ENCODE measurements at regions not wholly inside any gene's neighbourhood (a gene's known extent, or its start where the extent isn't known, plus 50 kb on each side); places are given as distances from the start of the nearest gene placed in this dataset.

DNA sequence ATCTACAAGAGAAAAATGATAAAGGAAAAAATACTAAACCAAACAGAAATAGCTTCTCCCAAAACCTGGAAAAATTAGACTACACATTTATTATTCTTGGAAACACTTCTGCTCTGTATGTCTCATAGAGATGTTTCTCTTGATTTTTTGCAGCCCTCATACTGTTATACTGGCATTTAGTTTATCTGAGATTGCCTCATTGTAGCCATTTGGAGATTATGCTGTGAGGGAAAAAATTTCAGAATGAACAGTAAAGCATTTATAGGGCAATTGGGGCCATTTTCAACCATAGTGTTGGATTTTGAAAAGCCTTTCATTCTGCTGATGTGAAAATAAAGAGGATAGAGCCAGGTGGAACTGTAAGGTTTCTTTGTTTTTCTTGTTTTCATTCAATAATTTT, 441.8 kb upstream of the RIOK2 start:
- Histone ChIP-seq H2AFZ (ENCODE audit: insufficient read depth, low read depth, low read length, poor library complexity, severe bottlenecking) (no peak overlapping the region), H3K4me2 (replicated peaks; ENCODE audit: low read depth, low read length, poor library complexity, severe bottlenecking) (no peak overlapping the region), H3K27ac (ENCODE audit: low read length in 2 of 2) (no peak overlapping the region), H3K4me3 (ENCODE audit: control extremely low read depth in 1 of 5, extremely low read depth in 1 of 5, insufficient read depth in 1 of 5, low read depth in 2 of 5, low read length in 4 of 5) (no peak overlapping the region), H4K20me1 (ENCODE audit: control insufficient read depth, insufficient read depth, low read length, poor library complexity, severe bottlenecking) (no peaks in the 10 kb centered on the region), H3K36me3 (replicated peaks in 1 of 2; ENCODE audit: control extremely low read depth in 1 of 2, control insufficient read depth in 1 of 2, extremely low read depth in 1 of 2, insufficient read depth in 2 of 2, low read length in 1 of 2) (no peaks in the 10 kb centered on the region), H3K9ac (ENCODE audit: low read length) (no peak overlapping the region), H3K9me3 (ENCODE audit: control extremely low read depth in 1 of 3, control insufficient read depth in 2 of 3, insufficient read depth in 1 of 3, low read length in 2 of 3) (no peaks in the 10 kb centered on the region), H3K4me1 (ENCODE audit: control insufficient read depth in 2 of 2, insufficient read depth in 2 of 2, low read length in 2 of 2) (no peaks in the 10 kb centered on the region), H3K27me3 (replicated peaks in 1 of 4; ENCODE audit: control extremely low read depth in 1 of 4, control insufficient read depth in 3 of 4, insufficient read depth in 4 of 4, low read length in 3 of 4) (no peaks in the 10 kb centered on the region), H3K79me2 (ENCODE audit: control insufficient read depth, insufficient read depth, low read length) (no peaks in the 10 kb centered on the region)
- H3K4me3 Mint-ChIP-seq, result no peak overlapping the region
- intact Hi-C loops (cut with micrococcal nuclease), result no loop called here
- ATAC-seq (ENCODE audit: low read depth), result no peak
- CTCF ChIA-PET, result no interaction called here
- TF ChIP-seq CTCF (IDR thresholded peaks at IDR 0.05) (no peak), EZH2 (IDR thresholded peaks at IDR 0.05; ENCODE audit: borderline replicate concordance, insufficient read depth, low read depth, low read length, poor library complexity, severe bottlenecking) (no peak)
- no peaks in the 10 kb centered on the region for H3K4me1 Mint-ChIP-seq
- H3K27me3 Mint-ChIP-seq, result no peaks in the 10 kb centered on the region
- no peak for DNase-seq
- no peak overlapping the region for H3K27ac Mint-ChIP-seq
- peaks cover 3% of the 10 kb centered on the region for H3K9me3 Mint-ChIP-seq (ENCODE audit: insufficient read depth)
- POLR2A ChIA-PET, result no interaction called here

DNA sequence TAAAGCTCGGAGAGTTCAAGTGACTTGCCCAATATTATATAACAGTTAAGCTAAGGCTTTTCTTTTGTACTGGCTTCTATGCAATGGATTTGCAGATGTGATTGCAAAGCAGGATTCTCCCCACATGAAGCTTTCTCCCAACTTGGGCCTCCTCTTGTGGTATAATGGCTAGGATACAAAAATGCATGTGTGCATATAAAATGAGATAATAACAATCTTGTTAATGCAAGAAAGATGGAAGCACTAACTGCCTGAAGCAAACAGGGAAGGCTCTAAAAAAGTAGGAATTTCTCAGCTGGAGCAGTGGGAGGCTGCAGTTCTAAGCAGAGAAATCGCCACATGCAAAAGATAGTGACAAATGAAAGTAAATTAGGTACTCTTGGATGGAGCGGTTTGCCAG, 444.2 kb upstream of the RIOK2 start:
- Histone ChIP-seq H3K9me3 (ENCODE audit: control extremely low read depth in 1 of 3, control insufficient read depth in 2 of 3, insufficient read depth in 1 of 3, low read length in 2 of 3) (no peaks in the 10 kb centered on the region), H3K9ac (ENCODE audit: low read length) (no peak overlapping the region), H3K4me1 (ENCODE audit: control insufficient read depth in 2 of 2, insufficient read depth in 2 of 2, low read length in 2 of 2) (no peaks in the 10 kb centered on the region), H3K27ac (ENCODE audit: low read length in 2 of 2) (no peak overlapping the region), H3K4me2 (replicated peaks; ENCODE audit: low read depth, low read length, poor library complexity, severe bottlenecking) (no peak overlapping the region), H3K4me3 (ENCODE audit: control extremely low read depth in 1 of 5, extremely low read depth in 1 of 5, insufficient read depth in 1 of 5, low read depth in 2 of 5, low read length in 4 of 5) (no peak overlapping the region), H3K36me3 (replicated peaks in 1 of 2; ENCODE audit: control extremely low read depth in 1 of 2, control insufficient read depth in 1 of 2, extremely low read depth in 1 of 2, insufficient read depth in 2 of 2, low read length in 1 of 2) (no peaks in the 10 kb centered on the region), H3K79me2 (ENCODE audit: control insufficient read depth, insufficient read depth, low read length) (no peaks in the 10 kb centered on the region), H3K27me3 (replicated peaks in 1 of 4; ENCODE audit: control extremely low read depth in 1 of 4, control insufficient read depth in 3 of 4, insufficient read depth in 4 of 4, low read length in 3 of 4) (no peaks in the 10 kb centered on the region), H2AFZ (ENCODE audit: insufficient read depth, low read depth, low read length, poor library complexity, severe bottlenecking) (no peak overlapping the region), H4K20me1 (ENCODE audit: control insufficient read depth, insufficient read depth, low read length, poor library complexity, severe bottlenecking) (no peaks in the 10 kb centered on the region)
- no peak for ATAC-seq (ENCODE audit: low read depth)
- no peaks in the 10 kb centered on the region for H3K27me3 Mint-ChIP-seq
- ChIA-PET POLR2A (no interaction called here), CTCF (no interaction called here)
- 86% methylated on average over 2 of the region's 3 CpGs for WGBS (ENCODE audit: insufficient coverage)
- TF ChIP-seq CTCF (IDR thresholded peaks at IDR 0.05) (no peak), EZH2 (IDR thresholded peaks at IDR 0.05; ENCODE audit: borderline replicate concordance, insufficient read depth, low read depth, low read length, poor library complexity, severe bottlenecking) (no peak)
- DNase-seq, result no peak
- H3K27ac Mint-ChIP-seq, result no peak overlapping the region
- no peaks in the 10 kb centered on the region for H3K4me1 Mint-ChIP-seq
- peaks cover 4% of the 10 kb centered on the region for H3K9me3 Mint-ChIP-seq (ENCODE audit: insufficient read depth)
- intact Hi-C loops (cut with micrococcal nuclease), result no loop called here
- no peak overlapping the region for H3K4me3 Mint-ChIP-seq
